Panc1 (cell line): ENCODE measurements at regions not wholly inside any gene's neighbourhood (a gene's known extent, or its start where the extent isn't known, plus 50 kb on each side); places are given as distances from the start of the nearest gene placed in this dataset.

Experiments used
- ATAC-seq: fragments of 200-7000 bp; cut with Tn5 transposase; 2 replicates; pipeline ENCODE4 v1.9.1; 2020; ENCODE audit warnings: mild to moderate bottlenecking, moderate library complexity
- BruUV-seq: library from RNA; stranded (reverse); fragments of 400-500 nt; replicated peaks from 2 replicates; lab custom pipeline; 2021; lab: Mats Ljungman, UMichigan
- CTCF ChIA-PET: fragments of 300-600 bp; sonication (Branson Sonifier 250); formaldehyde crosslinking; loops from one replicate; lab custom pipeline; 2022; ENCODE audit warnings: antibody characterized with exemption; lab: Charles Lee
- POLR2A ChIA-PET: fragments of 300-600 bp; sonication (Branson Sonifier 250); formaldehyde crosslinking; loops from one replicate; lab custom pipeline; 2022; ENCODE audit warnings: antibody characterized with exemption; lab: Charles Lee
- DNase-seq: peaks from one replicate; pipeline ENCODE4 v3.0.0-alpha.2; 2010; ENCODE audit warnings: low read depth, low spot score
- H3K27ac ChIP-seq: 2 replicates; pipeline ENCODE4 v1.5.1; 2011; ENCODE audit warnings: mild to moderate bottlenecking, low read length, inconsistent platforms
- H3K27me3 ChIP-seq: fragments of 200-500 bp; sonication (Bioruptor generic); 2 replicates; pipeline ENCODE4 v1.6.0; 2014; ENCODE audit warnings: low read length, inconsistent platforms; ENCODE audit not compliant: control insufficient read depth, insufficient read depth
- H3K36me3 ChIP-seq: fragments of 200-500 bp; sonication (Bioruptor generic); 2 replicates; pipeline ENCODE4 v1.5.1; 2014; ENCODE audit warnings: inconsistent platforms, mild to moderate bottlenecking, low read length, moderate library complexity; ENCODE audit not compliant: control insufficient read depth, insufficient read depth
- H3K4me1 ChIP-seq: 2 replicates; pipeline ENCODE4 v1.5.1; 2011; ENCODE audit warnings: inconsistent platforms, mild to moderate bottlenecking, low read length, moderate library complexity; ENCODE audit not compliant: control insufficient read depth, insufficient read depth
- H3K4me3 ChIP-seq, 2 experiments: 2 replicates each; pipeline ENCODE4 v1.5.1; 2011 to 2012; ENCODE audit warnings: low read depth in 2 of 2, low read length in 2 of 2, mild to moderate bottlenecking in 2 of 2, inconsistent platforms in 1 of 2, moderate library complexity in 1 of 2
- H3K9me3 ChIP-seq: fragments of 200-500 bp; sonication (Bioruptor generic); 2 replicates; pipeline ENCODE4 v1.5.1; 2014; ENCODE audit warnings: low read depth, mild to moderate bottlenecking, inconsistent platforms, low read length, moderate library complexity; ENCODE audit not compliant: control insufficient read depth, insufficient read depth
- POLR2AphosphoS5 ChIP-seq: IDR thresholded peaks from 2 replicates; pipeline ENCODE4 v1.6.1; 2012; ENCODE audit warnings: mild to moderate bottlenecking, low read depth, low read length, moderate library complexity
- REST ChIP-seq, 2 experiments: IDR thresholded peaks; 2 replicates each; pipeline ENCODE4 v1.6.1; 2011 to 2012; ENCODE audit warnings: low read depth in 2 of 2, control low read depth in 1 of 2, low read length in 1 of 2, mild to moderate bottlenecking in 1 of 2, moderate library complexity in 1 of 2; ENCODE audit not compliant: insufficient read depth in 1 of 2
- SIN3A ChIP-seq: IDR thresholded peaks from 2 replicates; pipeline ENCODE4 v1.6.1; 2012; ENCODE audit warnings: low read depth, mild to moderate bottlenecking, low read length, moderate library complexity, borderline replicate concordance; ENCODE audit not compliant: insufficient read depth
- TCF7L2 ChIP-seq: IDR thresholded peaks from 2 replicates; pipeline ENCODE4 v1.6.1; 2011; ENCODE audit warnings: mild to moderate bottlenecking, low read depth, low read length, inconsistent platforms
- in situ Hi-C: cut with HindIII; loops from 2 replicates; pipeline ENCODE4 v1.10.0; 2016; ENCODE audit warnings: low sequenced_read_pairs, low pct_unique_long_range_greater_than_20kb
- intact Hi-C: fragments of 100-400 bp; cut with micrococcal nuclease; formaldehyde crosslinking; loops from one replicate; pipeline ENCODE4 v1.10.0; 2022; ENCODE audit not compliant: unreplicated experiment
- TF ChIP-seq, protein P1 (sequence below): fragments of 450-650 bp; IDR thresholded peaks from 2 replicates; pipeline ENCODE4 v1.5.1; 2017; ENCODE audit warnings: mild to moderate bottlenecking

DNA sequence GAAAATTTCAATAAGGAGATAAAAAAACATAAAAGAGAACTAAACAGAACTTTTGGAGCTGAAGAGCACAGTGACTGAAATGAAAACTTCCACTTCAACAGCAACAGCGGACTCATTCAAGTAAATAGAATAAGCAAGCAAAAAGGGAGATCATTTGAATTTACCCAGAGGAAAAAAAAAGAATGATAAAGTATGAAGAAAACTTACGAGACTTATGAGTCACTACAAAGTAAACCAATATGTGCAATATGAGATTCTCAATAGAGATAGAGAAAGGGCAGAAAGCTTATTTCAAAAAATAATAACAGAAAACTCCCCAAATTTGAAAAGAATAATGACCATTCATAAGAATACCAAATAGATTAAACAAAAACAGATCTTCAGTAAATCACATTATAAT is 1605.7 kb upstream of the CDH6 start:
- no peak overlapping the region for H3K27ac ChIP-seq
- POLR2A ChIA-PET, result no interaction called here
- intact Hi-C loops (no loop called here), in situ Hi-C loops (no loop called here)
- BruUV-seq, result no TSS peak
- CTCF ChIA-PET, result no interaction called here
- H3K36me3 ChIP-seq, result no peaks in the 10 kb centered on the region
- H3K4me1 ChIP-seq, result no peaks in the 10 kb centered on the region
- no peak for TF ChIP-seq TCF7L2
- TF ChIP-seq POLR2AphosphoS5, result no peak
- no peak for TF ChIP-seq REST (IDR thresholded peaks at IDR 0.05; ENCODE audit: insufficient read depth in 1 of 2, low read depth in 2 of 2, low read length in 1 of 2)
- no peak for TF ChIP-seq SIN3A
- TF ChIP-seq, protein P1, sequence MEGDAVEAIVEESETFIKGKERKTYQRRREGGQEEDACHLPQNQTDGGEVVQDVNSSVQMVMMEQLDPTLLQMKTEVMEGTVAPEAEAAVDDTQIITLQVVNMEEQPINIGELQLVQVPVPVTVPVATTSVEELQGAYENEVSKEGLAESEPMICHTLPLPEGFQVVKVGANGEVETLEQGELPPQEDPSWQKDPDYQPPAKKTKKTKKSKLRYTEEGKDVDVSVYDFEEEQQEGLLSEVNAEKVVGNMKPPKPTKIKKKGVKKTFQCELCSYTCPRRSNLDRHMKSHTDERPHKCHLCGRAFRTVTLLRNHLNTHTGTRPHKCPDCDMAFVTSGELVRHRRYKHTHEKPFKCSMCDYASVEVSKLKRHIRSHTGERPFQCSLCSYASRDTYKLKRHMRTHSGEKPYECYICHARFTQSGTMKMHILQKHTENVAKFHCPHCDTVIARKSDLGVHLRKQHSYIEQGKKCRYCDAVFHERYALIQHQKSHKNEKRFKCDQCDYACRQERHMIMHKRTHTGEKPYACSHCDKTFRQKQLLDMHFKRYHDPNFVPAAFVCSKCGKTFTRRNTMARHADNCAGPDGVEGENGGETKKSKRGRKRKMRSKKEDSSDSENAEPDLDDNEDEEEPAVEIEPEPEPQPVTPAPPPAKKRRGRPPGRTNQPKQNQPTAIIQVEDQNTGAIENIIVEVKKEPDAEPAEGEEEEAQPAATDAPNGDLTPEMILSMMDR, result no peak
- no peak overlapping the region for H3K4me3 ChIP-seq
- ATAC-seq (no peak), DNase-seq (no peak)
- no peaks in the 10 kb centered on the region for H3K27me3 ChIP-seq
- no peaks in the 10 kb centered on the region for H3K9me3 ChIP-seq

DNA sequence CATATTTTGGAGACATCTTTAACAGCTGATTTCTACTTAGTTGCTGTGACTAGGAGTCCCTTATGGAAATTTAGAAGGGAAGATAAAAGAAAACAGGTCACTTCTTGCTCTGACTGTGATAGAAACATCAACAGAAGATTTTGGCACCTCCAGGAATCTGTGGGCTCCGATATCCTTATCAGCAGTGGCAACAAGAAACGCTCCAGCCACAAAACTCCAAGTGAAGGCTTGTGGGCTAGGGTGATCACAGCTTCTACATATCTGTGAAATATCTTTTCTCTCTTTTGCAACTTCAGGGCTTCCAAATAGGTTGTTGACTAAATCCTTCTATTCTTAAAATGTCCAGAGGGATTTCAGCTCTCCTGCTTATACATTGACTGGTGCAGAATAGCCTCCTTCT is 1625.5 kb upstream of the CDH6 start:
- H3K27ac ChIP-seq, result no peak overlapping the region
- no peaks in the 10 kb centered on the region for H3K4me1 ChIP-seq
- no TSS peak for BruUV-seq
- no peaks in the 10 kb centered on the region for H3K36me3 ChIP-seq
- TF ChIP-seq SIN3A (no peak), TCF7L2 (no peak), POLR2AphosphoS5 (no peak), REST (IDR thresholded peaks at IDR 0.05; ENCODE audit: insufficient read depth in 1 of 2, low read depth in 2 of 2, low read length in 1 of 2) (no peak)
- TF ChIP-seq, protein P1, result no peak
- in situ Hi-C loops, result no loop called here
- H3K9me3 ChIP-seq, result no peaks in the 10 kb centered on the region
- H3K4me3 ChIP-seq, result no peak overlapping the region
- ChIA-PET POLR2A (no interaction called here), CTCF (no interaction called here)
- DNase-seq (no peak), ATAC-seq (no peak)
- intact Hi-C loops, result no loop called here
- H3K27me3 ChIP-seq, result no peaks in the 10 kb centered on the region
